ENCODE measurements at regions not wholly inside any gene's neighbourhood (a gene's known extent, or its start where the extent isn't known, plus 50 kb on each side); places are given as distances from the start of the nearest gene placed in this dataset.

DNA sequence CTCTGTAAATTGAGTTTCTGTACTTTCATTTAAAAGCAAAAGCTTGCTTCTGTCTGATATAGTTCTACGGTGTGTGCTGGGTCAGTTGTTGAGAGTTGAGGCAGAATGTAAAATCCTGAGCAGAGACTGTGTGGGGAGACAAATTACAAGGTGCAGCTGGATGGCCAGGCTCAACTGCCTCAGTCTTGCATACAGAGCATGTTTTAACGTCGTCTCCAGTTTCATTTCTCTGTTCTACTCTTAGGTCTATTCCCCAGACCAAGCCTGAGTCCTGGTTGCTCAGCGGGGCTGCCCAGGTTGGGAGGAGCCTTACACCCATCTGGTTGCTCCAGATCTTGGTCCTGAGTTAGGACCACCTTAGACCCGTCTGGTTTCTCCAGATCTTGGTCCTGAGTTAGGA lies 54.4 kb upstream of the MEDAG start:
- TF ChIP-seq POLR2A (IDR thresholded peaks at IDR 0.05; ENCODE audit: low read length), result no peak
- TF ChIP-seq GATA1 (IDR thresholded peaks at IDR 0.05; ENCODE audit: low read depth, low read length), result no peak
